NB4 (cell line): ENCODE measurements at regions not wholly inside any gene's neighbourhood (a gene's known extent, or its start where the extent isn't known, plus 50 kb on each side); places are given as distances from the start of the nearest gene placed in this dataset.

Experiments used
- CTCF ChIP-seq: IDR thresholded peaks from one replicate; pipeline ENCODE4 v1.5.1; 2012; ENCODE audit warnings: low read depth, low read length
- MAX ChIP-seq: IDR thresholded peaks from 2 replicates; pipeline ENCODE4 v1.6.1; 2011; ENCODE audit warnings: low read depth, low read length
- MYC ChIP-seq: IDR thresholded peaks from 2 replicates; pipeline ENCODE4 v1.6.1; 2011; ENCODE audit warnings: low read depth, low read length
- POLR2A ChIP-seq: IDR thresholded peaks from 2 replicates; pipeline ENCODE4 v1.6.1; 2011; ENCODE audit warnings: mild to moderate bottlenecking; ENCODE audit not compliant: insufficient read length; ENCODE audit errors: extremely low read depth

GRCh38 chr13:64534302-64534701, 2695.8 kb downstream of the PCDH9 start:
- TF ChIP-seq CTCF (no peak), POLR2A (no peak), MAX (no peak), MYC (no peak)
